ENCODE measurements at regions not wholly inside any gene's neighbourhood (a gene's known extent, or its start where the extent isn't known, plus 50 kb on each side); places are given as distances from the start of the nearest gene placed in this dataset.

DNA sequence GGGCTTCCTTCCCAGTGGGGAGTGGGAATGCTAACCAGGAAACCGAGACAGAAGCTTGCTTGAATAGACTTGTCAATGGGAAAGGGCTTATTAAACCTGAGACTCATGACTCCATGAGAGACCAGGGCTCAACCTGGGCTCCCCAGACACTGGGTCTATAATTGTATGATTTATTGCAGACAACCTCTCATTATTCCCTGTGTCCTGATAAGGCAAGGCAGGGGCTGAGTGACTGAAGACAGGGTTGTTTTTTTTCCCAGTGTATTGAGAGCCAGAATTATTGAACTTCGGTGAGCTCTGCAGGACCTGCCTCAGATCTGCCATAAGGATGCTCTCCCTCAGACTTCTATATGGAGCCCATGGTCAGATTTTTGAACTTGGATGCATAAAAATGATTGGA, 79.5 kb upstream of the KLHL25 start:
- TF ChIP-seq GATA3 (IDR thresholded peaks at IDR 0.05; ENCODE audit: low read depth, low read length) (no peak), GATA2 (IDR thresholded peaks at IDR 0.05; ENCODE audit: low read depth, low read length) (no peak)

DNA sequence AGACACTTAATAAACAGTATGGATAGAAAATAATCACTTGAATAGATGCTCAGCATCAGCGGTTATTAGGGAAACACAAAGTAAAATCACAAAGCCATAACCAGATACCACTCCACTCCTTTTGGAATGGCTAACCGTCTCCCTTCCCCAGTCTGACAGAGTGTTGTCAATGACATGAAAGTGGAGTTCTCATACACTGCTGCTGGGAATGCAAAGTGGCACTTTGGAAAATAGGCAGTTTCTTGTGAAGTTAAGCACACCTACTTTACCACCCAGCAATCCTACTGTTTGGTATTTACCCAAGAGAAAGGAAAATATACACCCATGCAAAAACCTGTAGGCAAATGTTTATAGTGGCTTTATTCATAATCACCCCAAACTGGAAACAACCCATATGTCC, 81.0 kb upstream of the KLHL25 start:
- TF ChIP-seq GATA3 (IDR thresholded peaks at IDR 0.05; ENCODE audit: low read depth, low read length), result no peak

DNA sequence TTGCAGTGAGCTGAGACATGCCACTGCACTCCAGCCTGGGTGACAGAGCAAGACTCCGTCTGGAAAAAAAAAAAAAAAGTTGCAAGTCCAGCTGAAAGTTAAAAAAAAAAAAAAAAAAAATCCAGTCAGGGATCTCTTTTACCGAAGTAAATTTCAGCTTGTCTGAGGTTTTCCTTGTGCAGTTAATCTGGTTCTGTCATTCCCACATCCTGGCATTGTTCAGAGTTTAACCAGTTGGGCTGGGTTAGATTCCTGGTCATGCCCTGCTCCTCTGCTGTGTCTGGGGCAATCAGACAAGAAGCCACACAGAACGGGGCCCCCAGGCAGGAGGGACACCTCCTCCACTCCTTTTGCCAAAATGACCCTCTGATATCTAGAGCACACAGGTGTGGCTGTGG, 84.1 kb upstream of the KLHL25 start:
- TF ChIP-seq GATA3 (IDR thresholded peaks at IDR 0.05; ENCODE audit: low read depth, low read length) (no peak), GATA2 (IDR thresholded peaks at IDR 0.05; ENCODE audit: low read depth, low read length) (no peak)

- no peak for TF ChIP-seq GATA3 (IDR thresholded peaks at IDR 0.05; ENCODE audit: low read depth, low read length)
- no peak for TF ChIP-seq GATA2 (IDR thresholded peaks at IDR 0.05; ENCODE audit: low read depth, low read length)
Measured at GRCh38 chr15:85879334-85880163, 84.8 kb upstream of the KLHL25 start.

GRCh38 chr15:85880501-85881190, 85.9 kb upstream of the KLHL25 start:
- TF ChIP-seq GATA2 (IDR thresholded peaks at IDR 0.05; ENCODE audit: low read depth, low read length) (no peak), GATA3 (IDR thresholded peaks at IDR 0.05; ENCODE audit: low read depth, low read length) (no peak)

DNA sequence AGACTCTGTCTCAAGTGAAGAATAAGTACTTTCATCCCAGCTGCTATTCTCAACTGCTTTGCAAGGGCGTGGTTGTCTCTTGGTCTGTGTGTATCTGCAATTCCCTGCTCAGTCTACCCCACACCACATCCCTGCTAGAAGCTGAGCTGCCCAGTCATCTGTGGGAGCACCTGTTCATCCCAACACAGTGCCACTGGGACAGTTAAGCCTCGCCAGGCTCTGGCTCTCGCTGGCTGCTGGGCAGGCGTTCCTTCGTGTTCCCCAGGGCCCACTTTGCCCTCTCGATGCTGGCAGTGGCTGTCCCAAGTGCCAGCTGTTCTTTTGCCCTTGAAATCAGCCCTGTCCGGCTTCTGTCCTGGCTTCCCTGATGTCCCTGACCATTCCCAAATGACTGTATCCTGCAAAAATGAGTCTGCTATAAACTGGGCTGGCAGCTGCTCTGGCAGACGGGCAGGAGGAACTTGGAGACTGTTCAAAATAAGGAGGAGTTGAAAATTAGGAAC, 91.6 kb upstream of the KLHL25 start:
- TF ChIP-seq GATA2 (IDR thresholded peaks at IDR 0.05; ENCODE audit: low read depth, low read length) (no peak), GATA3 (IDR thresholded peaks at IDR 0.05; ENCODE audit: low read depth, low read length) (no peak)

GRCh38 chr15:85889956-85890619, 95.4 kb upstream of the KLHL25 start:
- TF ChIP-seq GATA2 (IDR thresholded peaks at IDR 0.05; ENCODE audit: low read depth, low read length), result no peak
- no peak for TF ChIP-seq GATA3 (IDR thresholded peaks at IDR 0.05; ENCODE audit: low read depth, low read length)

DNA sequence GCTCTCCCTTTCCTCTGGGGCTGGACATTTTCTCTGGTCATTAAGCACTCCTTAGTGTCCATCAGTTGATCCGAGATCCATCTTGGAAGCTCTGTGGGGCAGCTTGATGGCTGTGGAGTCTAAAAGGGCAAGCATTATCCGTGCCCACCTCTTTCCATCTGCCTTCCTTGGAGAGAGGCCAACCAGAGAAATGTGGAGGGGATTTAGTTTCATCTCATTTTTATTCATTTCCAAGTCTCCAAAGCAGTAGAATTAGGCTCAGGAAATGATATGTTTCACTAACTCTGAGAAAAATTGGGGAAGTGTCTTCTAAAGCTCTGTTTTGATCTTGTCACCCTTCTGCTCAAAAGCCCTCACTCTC, 95.9 kb upstream of the KLHL25 start:
- TF ChIP-seq GATA2 (IDR thresholded peaks at IDR 0.05; ENCODE audit: low read depth, low read length), result no peak

GRCh38 chr15:85891470-85891869, 96.7 kb upstream of the KLHL25 start:
- no peak for TF ChIP-seq GATA3 (IDR thresholded peaks at IDR 0.05; ENCODE audit: low read depth, low read length)
- TF ChIP-seq GATA2 (IDR thresholded peaks at IDR 0.05; ENCODE audit: low read depth, low read length), result no peak

DNA sequence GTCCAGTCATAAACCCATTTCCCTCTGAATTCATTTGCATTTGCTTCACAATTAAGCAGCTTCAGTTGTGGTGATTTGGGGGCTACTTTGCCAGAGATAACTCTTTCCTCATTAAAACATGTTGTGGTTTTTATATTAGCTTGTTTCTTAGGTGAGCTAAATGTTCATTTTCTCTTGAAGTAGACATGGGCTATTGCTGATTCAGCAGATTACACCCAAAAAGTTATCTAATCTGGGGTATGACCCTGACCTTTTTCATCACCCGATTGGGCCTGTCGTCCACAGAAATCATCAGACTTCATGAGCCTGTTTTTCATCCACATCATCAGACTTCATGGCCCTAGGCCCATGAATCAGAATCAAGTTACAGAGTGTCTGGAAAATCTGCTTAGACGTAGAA, 97.5 kb upstream of the KLHL25 start:
- no peak for TF ChIP-seq GATA3 (IDR thresholded peaks at IDR 0.05; ENCODE audit: low read depth, low read length)
- TF ChIP-seq GATA2 (IDR thresholded peaks at IDR 0.05; ENCODE audit: low read depth, low read length), result no peak

GRCh38 chr15:85897207-85897894, 102.6 kb upstream of the KLHL25 start:
- TF ChIP-seq GATA2 (IDR thresholded peaks at IDR 0.05; ENCODE audit: low read depth, low read length), result no peak
- no peak for TF ChIP-seq GATA3 (IDR thresholded peaks at IDR 0.05; ENCODE audit: low read depth, low read length)

GRCh38 chr15:85897895-85898717, 103.4 kb upstream of the KLHL25 start:
- no peak for TF ChIP-seq GATA2 (IDR thresholded peaks at IDR 0.05; ENCODE audit: low read depth, low read length)
- TF ChIP-seq GATA3 (IDR thresholded peaks at IDR 0.05; ENCODE audit: low read depth, low read length), result no peak

GRCh38 chr15:85899927-85900326, 105.2 kb upstream of the KLHL25 start:
- TF ChIP-seq GATA3 (IDR thresholded peaks at IDR 0.05; ENCODE audit: low read depth, low read length) (no peak), GATA2 (IDR thresholded peaks at IDR 0.05; ENCODE audit: low read depth, low read length) (no peak)

Data from SH-SY5Y (cell line).